ENCODE measurements at regions not wholly inside any gene's neighbourhood (a gene's known extent, or its start where the extent isn't known, plus 50 kb on each side); places are given as distances from the start of the nearest gene placed in this dataset.

DNA sequence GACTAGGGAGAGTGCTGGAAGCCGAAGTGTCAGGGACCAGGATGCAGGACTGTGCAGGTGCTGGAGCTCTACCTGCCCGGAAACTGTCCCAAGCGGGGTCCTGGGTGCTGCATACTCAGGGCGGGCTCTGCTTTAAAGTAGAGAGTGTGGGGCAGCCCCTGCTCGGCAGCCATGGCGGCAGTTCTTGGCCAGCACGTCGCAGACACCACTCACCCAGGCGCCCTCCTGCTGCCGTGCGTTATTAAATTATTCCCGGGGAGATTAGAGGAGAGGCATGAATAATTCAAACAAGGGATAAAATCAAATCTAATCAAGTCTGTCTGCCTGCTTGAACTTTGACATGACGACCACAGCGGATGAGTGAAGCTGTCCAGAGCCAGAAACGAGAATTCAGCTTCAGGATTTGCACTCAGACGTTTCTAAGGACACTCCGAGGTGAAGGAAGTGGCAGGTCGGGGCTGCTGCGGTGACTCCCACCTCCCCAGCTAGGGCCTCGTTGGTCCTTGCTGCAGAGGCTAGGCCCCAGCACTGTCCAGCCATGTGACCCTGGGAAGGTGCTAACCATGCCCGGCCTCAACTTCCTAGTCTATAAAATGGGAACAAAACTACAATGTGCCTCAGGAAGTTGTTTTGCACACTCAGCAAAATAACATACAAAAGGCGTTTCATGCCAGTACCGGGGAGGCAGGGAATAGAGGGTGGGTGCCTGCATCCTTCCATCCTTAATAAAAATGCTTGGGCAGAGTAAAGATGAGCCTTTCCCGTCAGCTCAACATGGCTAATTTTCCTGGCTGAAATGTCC lies 91.3 kb upstream of the ADAMTS2 start:
- peaks cover 0 to 3% of the 10 kb centered on the region in 2 donors for H3K36me3 Mint-ChIP-seq
- H3K27ac Mint-ChIP-seq = no peak overlapping the region
- ChIA-PET POLR2A (ENCODE audit: partially characterized antibody) (no interaction called here), CTCF (ENCODE audit: partially characterized antibody) (no interaction called here)
- intact Hi-C loops (cut with micrococcal nuclease) = no loop called here
- H3K9me3 ChIP-seq (ENCODE audit: control insufficient read depth in 1 of 2, low read length in 2 of 2) = no peaks in the 10 kb centered on the region
- H3K36me3 ChIP-seq (ENCODE audit: insufficient read depth, low read length) = no peaks in the 10 kb centered on the region
- no peaks in the 10 kb centered on the region for H3K4me1 Mint-ChIP-seq
- no peak overlapping the region for H3K4me3 ChIP-seq (ENCODE audit: low read length in 2 of 2)
- H3K27ac ChIP-seq (ENCODE audit: low read depth, low read length) = no peak overlapping the region
- H3K27me3 Mint-ChIP-seq = peaks cover under 1 to 5% of the 10 kb centered on the region in 2 donors
- no peaks in the 10 kb centered on the region for H3K27me3 ChIP-seq (ENCODE audit: insufficient read depth, low read length)
- H3K4me1 ChIP-seq (ENCODE audit: insufficient read depth, low read length) = no peaks in the 10 kb centered on the region
- peaks cover 0 to 10% (median 2%) of the 10 kb centered on the region in 8 donors for H3K9me3 Mint-ChIP-seq
- no peak overlapping the region for H3K4me3 Mint-ChIP-seq
- no peak for DNase-seq

DNA sequence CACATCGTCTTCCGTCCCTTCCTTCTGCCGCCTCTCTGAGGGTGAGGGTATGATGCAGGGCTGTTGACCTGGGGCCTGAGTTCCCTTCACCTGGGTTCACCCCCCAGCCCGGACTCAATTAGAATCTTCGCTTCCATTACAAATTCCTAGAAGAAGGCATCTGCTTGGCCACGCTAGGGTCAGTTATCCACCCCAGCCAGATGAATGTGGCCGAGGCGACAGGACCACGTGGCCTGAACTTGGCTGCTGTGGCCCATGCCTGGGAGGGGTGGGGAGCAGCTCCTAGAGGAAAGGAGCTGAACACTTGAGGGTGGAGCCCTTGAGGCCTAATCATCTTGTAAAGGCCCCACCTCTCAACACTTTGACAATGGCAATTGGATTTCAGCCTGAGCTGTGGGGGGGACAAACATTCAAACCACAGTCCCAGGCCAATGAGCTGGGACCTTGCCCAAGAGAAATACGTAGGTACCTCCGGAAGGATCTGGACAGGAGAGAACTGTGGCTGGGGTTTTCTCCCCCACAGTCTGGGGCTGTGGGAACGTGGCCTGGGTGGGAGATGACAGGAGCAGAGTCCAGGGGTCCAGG lies 90.6 kb upstream of the ADAMTS2 start:
- ChIA-PET POLR2A (ENCODE audit: partially characterized antibody) (no interaction called here), CTCF (ENCODE audit: partially characterized antibody) (no interaction called here)
- H3K9me3 Mint-ChIP-seq = peaks cover 0 to 10% (median 2%) of the 10 kb centered on the region in 8 donors
- no peak overlapping the region for H3K27ac ChIP-seq (ENCODE audit: low read depth, low read length)
- no peaks in the 10 kb centered on the region for H3K4me1 ChIP-seq (ENCODE audit: insufficient read depth, low read length)
- DNase-seq = no peak
- no peaks in the 10 kb centered on the region for H3K4me1 Mint-ChIP-seq
- H3K4me3 Mint-ChIP-seq = no peak overlapping the region
- H3K27me3 ChIP-seq (ENCODE audit: insufficient read depth, low read length) = no peaks in the 10 kb centered on the region
- H3K4me3 ChIP-seq (ENCODE audit: low read length in 2 of 2) = no peak overlapping the region
- peaks cover 0 to 5% of the 10 kb centered on the region in 2 donors for H3K27me3 Mint-ChIP-seq
- H3K27ac Mint-ChIP-seq = no peak overlapping the region
- H3K36me3 Mint-ChIP-seq = peaks cover 0 to 3% of the 10 kb centered on the region in 2 donors
- H3K9me3 ChIP-seq (ENCODE audit: control insufficient read depth in 1 of 2, low read length in 2 of 2) = no peaks in the 10 kb centered on the region
- intact Hi-C loops (cut with micrococcal nuclease) = no loop called here
- H3K36me3 ChIP-seq (ENCODE audit: insufficient read depth, low read length) = no peaks in the 10 kb centered on the region

DNA sequence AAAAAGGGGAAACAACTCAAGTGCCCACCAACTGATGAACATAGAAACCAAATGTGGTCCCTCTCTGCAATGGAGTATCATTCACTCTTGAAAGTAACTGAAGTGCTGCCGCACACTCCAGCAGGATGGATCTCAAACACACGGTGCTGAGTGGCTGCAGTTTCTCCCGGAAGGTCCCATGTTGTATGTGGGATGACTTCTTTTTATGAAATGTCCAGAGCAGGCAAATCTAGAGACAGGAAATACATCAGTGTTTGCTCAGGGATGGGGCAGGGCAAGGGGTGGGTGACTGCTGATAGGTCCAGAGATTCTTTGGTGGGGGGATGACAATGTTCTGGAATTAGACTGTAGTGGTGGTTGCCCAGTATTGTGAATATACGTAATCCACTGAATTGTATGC lies 89.9 kb upstream of the ADAMTS2 start:
- H3K36me3 ChIP-seq (ENCODE audit: insufficient read depth, low read length) = no peaks in the 10 kb centered on the region
- H3K4me3 Mint-ChIP-seq = no peak overlapping the region
- no peaks in the 10 kb centered on the region for H3K9me3 ChIP-seq (ENCODE audit: control insufficient read depth in 1 of 2, low read length in 2 of 2)
- H3K27me3 ChIP-seq (ENCODE audit: insufficient read depth, low read length) = no peaks in the 10 kb centered on the region
- H3K4me1 Mint-ChIP-seq = no peaks in the 10 kb centered on the region
- H3K4me3 ChIP-seq (ENCODE audit: low read length in 2 of 2) = no peak overlapping the region
- H3K27ac Mint-ChIP-seq = no peak overlapping the region
- H3K36me3 Mint-ChIP-seq = peaks cover 0 to 3% of the 10 kb centered on the region in 2 donors
- no peaks in the 10 kb centered on the region for H3K4me1 ChIP-seq (ENCODE audit: insufficient read depth, low read length)
- intact Hi-C loops (cut with micrococcal nuclease) = no loop called here
- no peak for DNase-seq
- ChIA-PET POLR2A (ENCODE audit: partially characterized antibody) (no interaction called here), CTCF (ENCODE audit: partially characterized antibody) (no interaction called here)
- H3K27ac ChIP-seq (ENCODE audit: low read depth, low read length) = no peak overlapping the region
- H3K9me3 Mint-ChIP-seq = peaks cover 0 to 10% (median 2%) of the 10 kb centered on the region in 8 donors
- peaks cover 0 to 5% of the 10 kb centered on the region in 2 donors for H3K27me3 Mint-ChIP-seq

DNA sequence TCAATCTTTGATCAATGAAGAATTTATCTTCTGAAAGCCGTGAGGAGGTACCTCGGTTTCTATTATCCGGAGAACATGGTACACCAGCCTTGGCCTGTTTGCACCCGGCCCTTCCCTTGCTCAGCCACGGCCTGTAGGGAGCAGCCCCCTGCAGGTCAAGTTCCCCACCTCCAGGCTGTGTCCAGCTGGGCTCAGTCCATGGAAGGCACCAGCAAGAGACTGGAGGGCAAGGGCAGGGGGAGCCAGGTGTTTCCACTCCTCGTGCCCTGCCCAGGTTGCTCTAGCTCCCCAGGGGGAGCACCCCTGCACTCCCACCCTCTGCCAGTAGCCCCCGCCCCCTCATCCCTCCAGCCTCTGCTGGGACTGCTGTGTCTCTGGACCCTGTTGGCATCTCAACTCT lies 87.3 kb upstream of the ADAMTS2 start:
- ChIA-PET CTCF (ENCODE audit: partially characterized antibody) (no interaction called here), POLR2A (ENCODE audit: partially characterized antibody) (no interaction called here)
- Mint-ChIP-seq H3K27ac (no peak overlapping the region), H3K36me3 (peaks cover 0 to 3% of the 10 kb centered on the region in 2 donors), H3K4me1 (no peaks in the 10 kb centered on the region), H3K9me3 (peaks cover 0 to 10% (median 2%) of the 10 kb centered on the region in 8 donors), H3K27me3 (peaks cover 0 to 3% of the 10 kb centered on the region in 2 donors), H3K4me3 (no peak overlapping the region)
- Histone ChIP-seq H3K4me3 (ENCODE audit: low read length in 2 of 2) (no peak overlapping the region), H3K9me3 (ENCODE audit: control insufficient read depth in 1 of 2, low read length in 2 of 2) (no peaks in the 10 kb centered on the region), H3K27me3 (ENCODE audit: insufficient read depth, low read length) (no peaks in the 10 kb centered on the region), H3K27ac (ENCODE audit: low read depth, low read length) (no peak overlapping the region), H3K4me1 (ENCODE audit: insufficient read depth, low read length) (no peaks in the 10 kb centered on the region), H3K36me3 (ENCODE audit: insufficient read depth, low read length) (no peaks in the 10 kb centered on the region)
- intact Hi-C loops (cut with micrococcal nuclease) = no loop called here
- DNase-seq = no peak

DNA sequence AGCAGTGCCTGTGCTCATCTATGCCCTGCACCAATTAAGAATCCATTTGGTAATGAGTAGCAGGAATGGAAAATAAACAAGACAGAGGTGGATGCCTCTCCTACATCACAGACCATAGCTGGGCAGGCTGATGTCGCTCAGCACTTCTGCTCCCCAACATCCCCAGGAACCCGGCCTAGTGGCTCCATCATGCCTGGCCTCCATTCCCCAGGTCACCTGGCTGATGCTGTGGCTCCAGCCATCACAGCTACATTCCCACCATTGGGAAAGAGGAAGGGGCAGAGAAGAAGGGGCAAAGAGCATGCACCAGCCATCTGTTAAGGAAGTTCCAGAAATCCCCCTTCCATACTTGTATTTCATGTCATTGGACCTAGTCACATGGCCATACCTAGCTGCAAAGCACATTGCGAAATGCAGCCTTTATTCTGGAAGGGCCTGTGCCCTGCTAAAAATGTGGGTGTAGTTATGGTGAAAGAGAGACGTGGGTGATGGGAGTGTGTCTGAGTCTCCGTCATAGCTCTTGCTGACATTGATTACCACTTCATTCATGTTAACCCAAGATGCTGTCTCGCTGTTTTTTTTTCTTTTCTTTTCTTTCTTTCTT lies 86.1 kb upstream of the ADAMTS2 start:
- POLR2A ChIA-PET (ENCODE audit: partially characterized antibody) = no interaction called here
- intact Hi-C loops (cut with micrococcal nuclease) = no loop called here

DNA sequence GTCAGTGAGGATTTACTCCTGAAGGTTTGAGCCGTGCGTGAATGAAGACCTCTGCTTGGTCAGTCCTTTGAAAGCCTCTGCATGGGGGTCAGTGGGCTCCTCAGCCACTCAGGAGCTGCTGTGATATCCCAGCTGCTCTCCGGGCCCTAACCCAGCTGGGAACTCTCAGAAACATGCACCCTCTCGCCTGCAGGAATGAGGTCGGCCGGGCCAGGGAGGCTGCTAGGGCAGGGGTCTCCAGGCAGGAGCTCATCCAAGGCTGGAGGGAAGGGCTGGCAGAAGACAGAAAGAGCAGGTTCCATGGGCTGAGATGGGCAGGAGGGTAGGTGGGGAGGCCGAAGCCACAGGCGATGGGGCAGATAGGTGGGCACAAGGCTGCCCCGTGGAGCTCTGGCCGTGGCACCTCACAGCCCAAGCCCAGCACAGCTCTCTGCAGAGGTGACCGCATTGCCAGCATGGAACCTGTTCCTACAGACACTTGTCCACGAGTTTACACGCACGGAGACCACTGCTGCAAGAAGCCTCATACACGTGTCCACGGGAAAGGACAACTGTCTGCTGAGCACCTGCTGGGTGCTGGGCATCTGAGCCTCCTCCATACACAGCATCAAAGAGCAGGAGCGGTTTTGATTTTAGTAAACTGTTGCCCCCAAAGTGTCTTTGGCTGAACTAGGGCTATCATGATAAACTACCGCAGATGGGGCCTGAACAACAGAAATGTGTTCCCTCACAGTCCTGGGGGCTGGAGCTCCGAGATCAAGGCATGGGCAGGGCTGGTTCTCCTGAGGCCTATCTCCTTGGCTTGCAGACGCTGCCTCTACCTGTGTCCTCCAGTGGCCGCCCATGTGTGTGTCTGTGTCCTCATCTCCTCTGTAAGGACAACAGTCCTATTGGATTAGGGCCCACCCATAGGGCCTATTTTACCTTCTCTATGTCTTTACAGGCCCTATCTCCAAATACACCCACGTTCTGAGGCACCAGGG lies 85.2 kb upstream of the ADAMTS2 start:
- ChIA-PET POLR2A (ENCODE audit: partially characterized antibody) (no interaction called here), CTCF (ENCODE audit: partially characterized antibody) (no interaction called here)
- Histone ChIP-seq H3K27ac (ENCODE audit: low read depth, low read length) (no peak overlapping the region), H3K27me3 (ENCODE audit: insufficient read depth, low read length) (no peaks in the 10 kb centered on the region), H3K4me1 (ENCODE audit: insufficient read depth, low read length) (no peaks in the 10 kb centered on the region), H3K4me3 (ENCODE audit: low read length in 2 of 2) (no peak overlapping the region), H3K9me3 (ENCODE audit: control insufficient read depth in 1 of 2, low read length in 2 of 2) (no peaks in the 10 kb centered on the region), H3K36me3 (ENCODE audit: insufficient read depth, low read length) (no peaks in the 10 kb centered on the region)
- Mint-ChIP-seq H3K4me3 (no peak overlapping the region), H3K27me3 (peaks cover 0 to 3% of the 10 kb centered on the region in 2 donors), H3K27ac (no peak overlapping the region), H3K4me1 (no peaks in the 10 kb centered on the region), H3K9me3 (peaks cover 0 to 10% (median 2%) of the 10 kb centered on the region in 8 donors), H3K36me3 (peaks cover 0 to 3% of the 10 kb centered on the region in 2 donors)
- intact Hi-C loops (cut with micrococcal nuclease) = no loop called here
- no peak for DNase-seq

More for the DNA sequence above, 86.1 kb upstream of the ADAMTS2 start:
- CTCF ChIA-PET (ENCODE audit: partially characterized antibody) = interaction anchor here (0.7 kb wide), 1 partner anchor 500 kb away, joined by 5 read pairs; no protein-coding TSS in a partner anchor
- H3K4me3 ChIP-seq (ENCODE audit: low read length in 2 of 2) = no peak overlapping the region
- no peak overlapping the region for H3K27ac ChIP-seq (ENCODE audit: low read depth, low read length)
- no peaks in the 10 kb centered on the region for H3K36me3 ChIP-seq (ENCODE audit: insufficient read depth, low read length)
- H3K9me3 ChIP-seq (ENCODE audit: control insufficient read depth in 1 of 2, low read length in 2 of 2) = no peaks in the 10 kb centered on the region
- no peaks in the 10 kb centered on the region for H3K4me1 ChIP-seq (ENCODE audit: insufficient read depth, low read length)
- H3K27me3 Mint-ChIP-seq = peaks cover 0 to under 1% of the 10 kb centered on the region in 2 donors
- H3K27me3 ChIP-seq (ENCODE audit: insufficient read depth, low read length) = no peaks in the 10 kb centered on the region
- H3K36me3 Mint-ChIP-seq = peaks cover 0 to 3% of the 10 kb centered on the region in 2 donors
- no peak for DNase-seq
- H3K4me3 Mint-ChIP-seq = no peak overlapping the region
- H3K27ac Mint-ChIP-seq = no peak overlapping the region
- peaks cover 0 to 10% (median 2%) of the 10 kb centered on the region in 8 donors for H3K9me3 Mint-ChIP-seq
- H3K4me1 Mint-ChIP-seq = no peaks in the 10 kb centered on the region

DNA sequence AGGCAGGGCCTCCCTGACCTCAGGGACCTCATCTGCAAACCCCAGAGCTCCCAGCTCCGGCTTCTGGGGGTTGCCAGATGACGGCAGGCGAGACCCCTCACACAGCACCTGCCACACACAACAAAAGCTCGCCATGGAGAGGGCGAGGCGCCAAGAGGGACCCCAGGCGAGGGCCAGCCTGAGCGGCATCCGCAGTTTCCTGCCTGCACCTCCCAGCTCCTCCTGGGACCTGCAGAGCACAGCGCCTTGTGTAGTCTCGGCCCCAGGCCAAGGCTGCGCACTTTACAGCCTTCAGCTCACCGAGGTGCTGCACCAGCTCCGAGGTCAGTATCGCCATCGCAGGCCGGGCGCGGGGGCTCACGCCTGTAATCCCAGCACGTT lies 82.4 kb upstream of the ADAMTS2 start:
- Mint-ChIP-seq H3K9me3 (peaks cover 0 to 6% (median 0%) of the 10 kb centered on the region in 8 donors), H3K27ac (no peak overlapping the region), H3K4me3 (no peak overlapping the region), H3K27me3 (peaks cover 3 to 5% of the 10 kb centered on the region in 2 donors), H3K36me3 (no peaks in the 10 kb centered on the region), H3K4me1 (no peaks in the 10 kb centered on the region)
- Histone ChIP-seq H3K9me3 (ENCODE audit: control insufficient read depth in 1 of 2, low read length in 2 of 2) (no peaks in the 10 kb centered on the region), H3K4me1 (ENCODE audit: insufficient read depth, low read length) (no peaks in the 10 kb centered on the region), H3K36me3 (ENCODE audit: insufficient read depth, low read length) (no peaks in the 10 kb centered on the region), H3K27ac (ENCODE audit: low read depth, low read length) (no peak overlapping the region), H3K27me3 (ENCODE audit: insufficient read depth, low read length) (no peaks in the 10 kb centered on the region), H3K4me3 (ENCODE audit: low read length in 2 of 2) (no peak overlapping the region)
- DNase-seq = no peak
- CTCF ChIA-PET (ENCODE audit: partially characterized antibody) = no interaction called here
- intact Hi-C loops (cut with micrococcal nuclease) = no loop called here
- POLR2A ChIA-PET (ENCODE audit: partially characterized antibody) = no interaction called here
